ENCODE measurements at regions not wholly inside any gene's neighbourhood (a gene's known extent, or its start where the extent isn't known, plus 50 kb on each side); places are given as distances from the start of the nearest gene placed in this dataset.

- no peak for TF ChIP-seq CTCF (IDR thresholded peaks at IDR 0.05; ENCODE audit: low read depth, low read length)
- DNase-seq (ENCODE audit: extremely low read depth, low read depth) = no peak
These were observed 145.4 kb downstream of the MTX2 start for GRCh38 chr2:176414641-176415040.

- DNase-seq (ENCODE audit: extremely low read depth, low read depth) = no peak
- no peak for TF ChIP-seq CTCF (IDR thresholded peaks at IDR 0.05; ENCODE audit: low read depth, low read length)
These were observed 146.1 kb downstream of the MTX2 start for GRCh38 chr2:176415174-176415895.

- no peak for DNase-seq (ENCODE audit: extremely low read depth, low read depth)
- TF ChIP-seq CTCF (IDR thresholded peaks at IDR 0.05; ENCODE audit: low read depth, low read length) = no peak
These were observed 146.8 kb downstream of the MTX2 start for GRCh38 chr2:176415937-176416499.

- DNase-seq (ENCODE audit: extremely low read depth, low read depth) = no peak
- no peak for TF ChIP-seq CTCF (IDR thresholded peaks at IDR 0.05; ENCODE audit: low read depth, low read length)
These were observed 149.5 kb downstream of the MTX2 start for GRCh38 chr2:176418768-176419167.

GRCh38 chr2:176419591-176420071 is 150.4 kb downstream of the MTX2 start:
- TF ChIP-seq CTCF (IDR thresholded peaks at IDR 0.05; ENCODE audit: low read depth, low read length) = no peak
- no peak for DNase-seq (ENCODE audit: extremely low read depth, low read depth)

GRCh38 chr2:176421297-176422050 is 152.2 kb downstream of the MTX2 start:
- no peak for TF ChIP-seq CTCF (IDR thresholded peaks at IDR 0.05; ENCODE audit: low read depth, low read length)
- DNase-seq (ENCODE audit: extremely low read depth, low read depth) = no peak

GRCh38 chr2:176423819-176424218 is 154.6 kb downstream of the MTX2 start:
- no peak for TF ChIP-seq CTCF (IDR thresholded peaks at IDR 0.05; ENCODE audit: low read depth, low read length)
- no peak for DNase-seq (ENCODE audit: extremely low read depth, low read depth)
